Esophagus muscularis mucosa (tissue), 3 donors: ENCODE measurements at regions not wholly inside any gene's neighbourhood (a gene's known extent, or its start where the extent isn't known, plus 50 kb on each side); places are given as distances from the start of the nearest gene placed in this dataset.

Source experiments
- POLR2A ChIP-seq: fragments of 450-650 bp; IDR thresholded peaks from one replicate; pipeline ENCODE4 v1.6.1; 2017; ENCODE audit warnings: antibody characterized with exemption, moderate library complexity, mild to moderate bottlenecking, low read depth
- POLR2AphosphoS5 ChIP-seq, 2 donors: sonication (generic); formaldehyde crosslinking; IDR thresholded peaks; one replicate each; pipeline ENCODE4 v1.6.1; 2017; ENCODE audit warnings: antibody characterized with exemption in 2 of 2
- TF ChIP-seq, protein P1 (sequence below), 3 experiments: fragments of 200-600 bp in 2 of 3; fragments of 450-650 bp in 1 of 3; sonication (generic) in 2 of 3; IDR thresholded peaks; one replicate each; pipeline ENCODE4 v1.5.1; 2017 to 2019; ENCODE audit warnings: antibody characterized with exemption in 3 of 3, mild to moderate bottlenecking in 2 of 3, moderate library complexity in 1 of 3

DNA sequence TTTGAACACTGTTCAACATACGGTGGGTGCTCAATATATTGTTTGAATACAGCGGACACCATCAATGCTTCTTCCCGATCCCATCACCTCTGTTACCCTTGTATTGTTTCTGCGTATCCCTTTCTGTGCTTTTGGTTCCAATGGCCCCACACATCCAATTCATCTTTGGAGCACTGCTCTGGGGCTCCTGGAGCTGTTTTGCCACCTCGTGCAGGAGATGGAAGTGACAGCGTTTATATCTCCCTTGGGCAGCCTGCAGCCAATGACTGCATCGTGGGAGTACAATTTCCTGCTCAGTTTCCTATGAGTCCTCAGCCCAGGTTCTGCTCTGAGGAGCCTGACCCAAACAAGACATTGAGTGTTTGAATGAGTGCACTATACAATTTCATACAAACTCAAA lies 50.2 kb upstream of the PIK3CG start:
- TF ChIP-seq, protein P1, sequence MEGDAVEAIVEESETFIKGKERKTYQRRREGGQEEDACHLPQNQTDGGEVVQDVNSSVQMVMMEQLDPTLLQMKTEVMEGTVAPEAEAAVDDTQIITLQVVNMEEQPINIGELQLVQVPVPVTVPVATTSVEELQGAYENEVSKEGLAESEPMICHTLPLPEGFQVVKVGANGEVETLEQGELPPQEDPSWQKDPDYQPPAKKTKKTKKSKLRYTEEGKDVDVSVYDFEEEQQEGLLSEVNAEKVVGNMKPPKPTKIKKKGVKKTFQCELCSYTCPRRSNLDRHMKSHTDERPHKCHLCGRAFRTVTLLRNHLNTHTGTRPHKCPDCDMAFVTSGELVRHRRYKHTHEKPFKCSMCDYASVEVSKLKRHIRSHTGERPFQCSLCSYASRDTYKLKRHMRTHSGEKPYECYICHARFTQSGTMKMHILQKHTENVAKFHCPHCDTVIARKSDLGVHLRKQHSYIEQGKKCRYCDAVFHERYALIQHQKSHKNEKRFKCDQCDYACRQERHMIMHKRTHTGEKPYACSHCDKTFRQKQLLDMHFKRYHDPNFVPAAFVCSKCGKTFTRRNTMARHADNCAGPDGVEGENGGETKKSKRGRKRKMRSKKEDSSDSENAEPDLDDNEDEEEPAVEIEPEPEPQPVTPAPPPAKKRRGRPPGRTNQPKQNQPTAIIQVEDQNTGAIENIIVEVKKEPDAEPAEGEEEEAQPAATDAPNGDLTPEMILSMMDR (IDR thresholded peaks at IDR 0.05): no peak
- TF ChIP-seq POLR2A (no peak), POLR2AphosphoS5 (IDR thresholded peaks at IDR 0.05) (no peak)
